ENCODE measurements at regions not wholly inside any gene's neighbourhood (a gene's known extent, or its start where the extent isn't known, plus 50 kb on each side); places are given as distances from the start of the nearest gene placed in this dataset.

GRCh38 chr2:217740756-217741155 is 262.0 kb downstream of the TNS1 start:
- TF ChIP-seq, protein P1, sequence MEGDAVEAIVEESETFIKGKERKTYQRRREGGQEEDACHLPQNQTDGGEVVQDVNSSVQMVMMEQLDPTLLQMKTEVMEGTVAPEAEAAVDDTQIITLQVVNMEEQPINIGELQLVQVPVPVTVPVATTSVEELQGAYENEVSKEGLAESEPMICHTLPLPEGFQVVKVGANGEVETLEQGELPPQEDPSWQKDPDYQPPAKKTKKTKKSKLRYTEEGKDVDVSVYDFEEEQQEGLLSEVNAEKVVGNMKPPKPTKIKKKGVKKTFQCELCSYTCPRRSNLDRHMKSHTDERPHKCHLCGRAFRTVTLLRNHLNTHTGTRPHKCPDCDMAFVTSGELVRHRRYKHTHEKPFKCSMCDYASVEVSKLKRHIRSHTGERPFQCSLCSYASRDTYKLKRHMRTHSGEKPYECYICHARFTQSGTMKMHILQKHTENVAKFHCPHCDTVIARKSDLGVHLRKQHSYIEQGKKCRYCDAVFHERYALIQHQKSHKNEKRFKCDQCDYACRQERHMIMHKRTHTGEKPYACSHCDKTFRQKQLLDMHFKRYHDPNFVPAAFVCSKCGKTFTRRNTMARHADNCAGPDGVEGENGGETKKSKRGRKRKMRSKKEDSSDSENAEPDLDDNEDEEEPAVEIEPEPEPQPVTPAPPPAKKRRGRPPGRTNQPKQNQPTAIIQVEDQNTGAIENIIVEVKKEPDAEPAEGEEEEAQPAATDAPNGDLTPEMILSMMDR (IDR thresholded peaks at IDR 0.05): no peak

- TF ChIP-seq, protein P1 (IDR thresholded peaks at IDR 0.05): no peak
Measured at GRCh38 chr2:217740178-217740577, 262.6 kb downstream of the TNS1 start.

DNA sequence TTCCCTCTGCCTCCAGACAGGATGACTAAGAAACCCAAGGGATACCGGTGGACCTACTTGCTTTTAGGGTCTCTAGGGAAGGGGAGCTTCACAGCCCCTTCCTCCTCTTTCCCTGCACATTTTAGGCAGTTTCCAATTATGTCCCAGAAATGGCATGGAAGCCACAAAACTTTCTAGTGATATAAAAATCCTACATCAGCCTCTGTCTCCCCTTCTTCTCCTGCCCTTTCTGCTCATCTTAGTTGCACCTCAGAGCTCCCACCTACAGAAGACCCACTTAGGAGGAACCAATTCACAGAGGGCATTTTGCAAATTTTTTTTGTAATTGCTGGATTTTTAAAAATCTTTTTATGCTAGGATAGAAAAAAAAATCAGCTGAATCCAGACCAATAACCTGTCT is 263.1 kb downstream of the TNS1 start:
- TF ChIP-seq, protein P1 (IDR thresholded peaks at IDR 0.05): no peak

DNA sequence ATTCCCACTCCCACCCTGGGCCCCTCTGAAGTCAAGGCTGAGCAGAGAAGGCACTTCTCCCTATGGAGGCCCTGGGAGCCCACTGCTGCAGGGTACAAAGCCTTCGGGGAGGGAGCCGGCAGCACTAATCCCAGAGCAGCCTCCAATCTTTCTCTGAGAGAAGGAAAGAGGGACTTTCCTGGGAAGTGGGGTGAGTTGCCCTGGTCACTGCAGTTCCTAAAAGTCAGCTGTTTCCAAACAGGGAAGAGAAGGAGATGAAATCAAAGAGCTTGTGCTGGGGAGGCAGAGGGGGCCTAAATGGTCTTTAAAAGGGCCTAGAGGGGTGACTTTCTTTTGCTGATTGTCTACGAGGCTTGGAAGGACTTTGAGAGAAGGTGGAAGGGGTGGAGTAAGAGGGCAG is 264.7 kb downstream of the TNS1 start:
- TF ChIP-seq, protein P1 (IDR thresholded peaks at IDR 0.05): no peak

- TF ChIP-seq, protein P1 (IDR thresholded peaks at IDR 0.05): no peak
Measured at GRCh38 chr2:217736776-217737550, 265.8 kb downstream of the TNS1 start.

DNA sequence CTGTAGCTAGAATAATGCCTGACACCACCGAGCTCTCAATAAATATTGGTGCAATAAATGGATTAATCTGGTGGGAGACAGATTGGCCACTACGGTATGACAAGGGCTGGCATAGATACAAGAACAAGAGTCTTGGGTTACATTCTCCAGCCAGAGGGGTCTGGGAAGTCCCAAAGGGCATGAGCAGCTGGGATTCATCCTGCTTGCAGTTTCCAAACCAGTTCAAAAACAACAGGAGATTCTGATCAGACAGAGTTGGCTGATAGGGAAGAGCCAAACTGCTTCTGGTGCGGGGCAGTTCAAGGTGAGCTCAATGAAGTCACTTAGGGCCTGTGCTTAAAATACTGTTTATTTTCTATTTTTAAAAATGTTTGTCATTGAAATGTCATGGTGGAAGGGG is 266.9 kb downstream of the TNS1 start:
- TF ChIP-seq, protein P1 (IDR thresholded peaks at IDR 0.05): no peak

GRCh38 chr2:217735034-217735433 is 267.8 kb downstream of the TNS1 start:
- TF ChIP-seq, protein P1 (IDR thresholded peaks at IDR 0.05): no peak

GRCh38 chr2:217733461-217733860 is 269.3 kb downstream of the TNS1 start:
- TF ChIP-seq, protein P1 (IDR thresholded peaks at IDR 0.05): no peak
